ENCODE measurements at regions not wholly inside any gene's neighbourhood (a gene's known extent, or its start where the extent isn't known, plus 50 kb on each side); places are given as distances from the start of the nearest gene placed in this dataset.
"Not testable (repeated sequence)": the region's sequence is repeated elsewhere in the genome, so short reads cannot be mapped to it uniquely, and the experiment has no call there.

- DNase-seq = no peak
These were observed 97.0 kb upstream of the GRIP1 start for GRCh38 chr12:66775871-66776270.

GRCh38 chr12:66776974-66777373, 98.1 kb upstream of the GRIP1 start:
- DNase-seq = no peak

DNA sequence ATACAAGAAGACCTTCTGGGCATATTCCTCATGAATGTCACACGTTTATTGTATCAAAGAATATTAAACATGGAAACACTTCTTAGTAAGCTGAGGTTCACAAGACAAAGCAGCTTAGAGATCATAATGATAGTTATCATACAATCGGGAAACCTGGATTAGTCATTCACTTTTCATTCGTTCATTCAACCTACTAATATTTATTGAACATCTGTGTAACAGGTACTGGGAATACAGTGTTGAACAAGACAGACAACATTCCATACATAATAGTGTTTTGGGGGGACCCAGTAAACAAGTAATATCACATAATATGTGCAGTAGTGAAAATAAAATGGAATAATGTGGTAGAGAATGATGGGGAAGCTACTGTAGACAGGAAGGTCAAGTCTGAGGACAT, 100.6 kb upstream of the GRIP1 start:
- DNase-seq = no peak

- no peak for DNase-seq
These were observed 107.8 kb upstream of the GRIP1 start for GRCh38 chr12:66786531-66787308.

GRCh38 chr12:66799551-66799950, 120.7 kb upstream of the GRIP1 start:
- DNase-seq = no peak

- DNase-seq = no peak
These were observed 121.2 kb upstream of the GRIP1 start for GRCh38 chr12:66800046-66800445.

DNA sequence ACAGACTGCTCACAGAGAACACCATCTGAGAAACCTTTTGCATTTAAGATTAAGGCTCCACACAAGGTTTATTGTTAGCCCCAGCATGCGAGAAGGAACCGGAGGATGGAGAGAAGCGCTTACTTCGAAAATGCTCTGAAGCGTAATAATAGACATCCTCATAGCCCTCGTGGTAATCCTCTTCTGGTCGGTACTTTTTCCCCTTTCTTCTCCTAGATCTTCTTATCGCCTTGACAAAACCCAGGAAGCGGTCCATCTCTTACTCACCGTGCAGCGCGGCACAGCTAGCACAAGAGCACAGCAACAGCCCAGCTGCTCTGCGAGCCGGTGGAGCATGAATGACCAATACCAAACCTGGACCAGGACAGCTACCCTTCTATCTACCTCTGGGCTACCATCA, 125.1 kb upstream of the GRIP1 start:
- no peak for DNase-seq

GRCh38 chr12:66804563-66804974, 125.7 kb upstream of the GRIP1 start:
- no peak for DNase-seq

DNA sequence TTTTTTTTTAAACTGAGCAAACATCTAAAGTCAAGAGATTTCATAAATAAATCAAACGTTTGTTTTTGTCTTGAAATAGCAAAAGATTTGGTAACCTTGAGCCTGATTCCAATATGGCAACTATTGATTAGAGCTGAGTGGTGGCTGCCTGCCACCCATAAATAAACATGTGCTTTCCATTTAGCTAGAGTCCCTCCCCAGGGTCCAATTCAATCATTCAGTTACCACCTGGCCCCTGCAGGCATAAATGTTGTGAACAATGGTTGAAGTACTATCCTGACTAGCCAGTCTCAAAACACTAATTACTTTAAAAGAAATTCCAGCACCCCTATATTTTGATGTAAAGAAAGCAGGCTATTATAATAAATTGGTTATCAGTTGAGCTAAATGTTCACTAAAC, 129.7 kb upstream of the GRIP1 start:
- DNase-seq = no peak

DNA sequence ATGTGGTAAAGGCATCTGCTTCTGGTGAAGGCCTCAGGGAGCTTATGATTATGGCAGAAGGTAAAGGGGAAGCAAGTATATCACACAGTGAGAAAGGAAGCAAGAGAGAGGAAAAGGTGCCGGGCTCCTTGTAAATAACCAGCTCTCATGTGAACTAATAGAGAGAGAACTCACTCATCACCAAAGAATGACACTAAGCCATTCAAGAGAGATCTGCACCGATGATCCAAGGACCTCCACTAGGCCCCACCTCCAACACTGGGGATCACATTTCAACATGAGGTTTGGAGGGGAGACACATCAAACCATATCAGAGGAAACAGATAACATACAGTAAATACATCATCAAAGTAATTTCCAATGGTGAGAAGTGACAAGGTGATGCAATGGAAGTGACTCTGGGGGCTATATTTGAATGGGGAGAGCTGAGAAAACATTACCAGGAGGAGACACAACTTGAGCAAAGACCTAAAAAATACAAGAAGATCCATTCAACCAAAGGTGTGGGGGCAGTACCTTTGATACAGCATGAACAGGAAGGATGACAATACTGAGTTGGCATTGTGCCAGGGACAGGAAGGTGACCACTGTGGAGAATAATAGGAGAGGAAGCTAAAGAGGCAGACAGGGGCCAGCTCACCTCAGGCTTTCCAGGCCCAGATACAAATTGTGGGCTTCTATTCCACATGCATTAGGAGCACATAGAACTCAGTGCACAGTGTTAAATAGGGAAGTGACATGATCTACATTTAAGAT, 134.4 kb upstream of the GRIP1 start:
- DNase-seq = no peak

GRCh38 chr12:66819587-66819986, 140.7 kb upstream of the GRIP1 start:
- no peak for DNase-seq

DNA sequence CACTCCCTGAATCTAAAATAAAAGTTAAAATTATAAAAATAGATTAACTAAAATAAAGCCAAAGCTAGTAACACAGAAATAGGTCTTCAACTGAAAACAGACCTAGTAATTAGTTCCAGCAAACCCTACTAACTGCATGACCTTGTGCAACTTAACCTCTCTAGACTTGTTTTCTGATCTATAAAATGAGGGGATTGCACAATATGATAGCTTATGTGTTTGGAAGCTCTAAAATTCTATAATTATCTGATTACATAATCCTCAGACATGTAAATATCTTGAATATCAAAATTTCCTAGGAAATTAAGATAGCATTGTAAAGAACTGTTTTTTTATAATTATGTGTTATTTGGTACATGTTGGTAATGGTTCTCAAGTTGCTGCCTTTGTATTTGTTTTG, 144.1 kb upstream of the GRIP1 start:
- no peak for DNase-seq

DNA sequence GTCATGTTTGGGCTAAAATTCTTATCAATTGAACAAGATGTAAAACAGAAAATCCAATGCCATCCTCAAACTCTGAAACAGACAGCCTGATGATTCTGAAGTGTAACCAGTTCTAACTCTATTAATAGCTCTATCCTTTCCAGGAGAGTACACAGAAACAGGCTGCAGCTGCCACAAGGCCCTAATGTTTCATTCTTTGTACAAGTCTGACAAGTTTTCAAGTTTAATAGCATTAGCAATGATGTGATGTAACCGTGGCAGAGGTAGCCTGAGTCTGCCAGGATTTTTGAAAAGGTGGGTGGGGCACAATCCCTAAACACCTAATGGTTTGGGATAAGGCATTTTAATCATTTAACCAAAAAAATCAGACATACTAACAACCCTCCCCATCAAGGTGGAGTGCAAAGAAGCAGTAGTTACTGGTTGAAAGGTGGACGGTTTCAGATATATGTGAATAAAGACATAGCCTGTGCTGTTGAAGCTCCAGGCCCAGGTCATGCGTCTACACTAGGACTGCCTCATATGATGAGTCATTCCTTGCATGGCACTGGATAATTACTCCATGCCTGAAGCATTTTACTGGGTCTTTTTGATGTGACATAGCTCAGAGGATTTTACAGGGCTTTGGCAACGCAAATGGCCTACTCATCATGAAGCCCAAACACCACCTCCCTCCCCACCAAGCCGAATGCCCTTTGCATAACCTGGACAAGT, 145.1 kb upstream of the GRIP1 start:
- DNase-seq = peak; percentile 17

DNA sequence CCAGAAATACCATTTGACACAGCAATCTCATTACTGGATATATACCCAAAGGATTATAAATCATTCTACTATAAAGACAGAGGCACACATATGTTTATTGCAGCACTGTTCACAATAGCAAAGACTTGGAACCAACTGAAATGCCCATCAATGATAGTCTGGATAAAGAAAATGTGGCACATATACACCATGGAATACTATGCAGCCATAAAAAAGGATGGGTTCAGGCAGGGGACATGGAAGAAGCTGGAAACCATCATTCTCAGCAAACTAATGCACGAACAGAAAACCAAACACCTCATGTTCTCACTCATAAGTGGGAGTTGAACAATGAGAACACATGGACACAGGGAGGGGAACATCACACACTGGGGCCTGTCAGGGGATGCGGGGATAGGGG, 147.0 kb upstream of the GRIP1 start:
- not testable (repeated sequence) for DNase-seq

DNA sequence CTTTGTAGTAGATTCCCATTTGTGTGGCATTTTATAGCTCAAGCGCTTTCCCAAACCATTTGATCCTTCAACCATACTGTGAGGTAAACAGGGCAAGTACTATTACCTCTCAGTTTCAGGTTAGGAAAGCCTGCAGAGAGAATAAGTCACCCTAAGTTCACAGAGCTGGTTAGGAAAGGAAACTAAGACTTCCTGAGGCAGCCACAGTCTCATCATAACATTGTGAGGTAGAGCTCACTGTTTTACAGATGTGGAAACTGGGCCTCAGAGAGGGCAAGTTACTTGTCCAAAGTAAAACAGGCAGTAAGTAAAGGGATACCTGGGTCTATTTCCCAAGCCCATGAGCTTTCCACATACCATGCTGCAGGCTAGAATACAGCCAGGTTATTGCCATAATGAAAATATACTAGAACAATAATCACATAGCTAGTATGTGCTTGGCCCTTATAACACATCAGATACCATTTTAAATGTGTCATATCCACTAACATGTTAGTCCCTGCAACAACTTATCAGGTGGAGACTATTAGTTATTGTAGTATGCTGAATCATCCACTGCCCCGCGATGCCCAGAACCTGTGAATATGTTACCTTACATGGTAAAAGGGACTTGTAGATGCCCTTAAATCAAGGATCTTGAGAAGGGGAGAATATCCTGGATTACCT, 150.9 kb upstream of the GRIP1 start:
- DNase-seq = no peak

- no peak for DNase-seq
These were observed 152.6 kb upstream of the GRIP1 start for GRCh38 chr12:66831495-66831894.

GRCh38 chr12:66832997-66833396, 154.1 kb upstream of the GRIP1 start:
- no peak for DNase-seq

DNA sequence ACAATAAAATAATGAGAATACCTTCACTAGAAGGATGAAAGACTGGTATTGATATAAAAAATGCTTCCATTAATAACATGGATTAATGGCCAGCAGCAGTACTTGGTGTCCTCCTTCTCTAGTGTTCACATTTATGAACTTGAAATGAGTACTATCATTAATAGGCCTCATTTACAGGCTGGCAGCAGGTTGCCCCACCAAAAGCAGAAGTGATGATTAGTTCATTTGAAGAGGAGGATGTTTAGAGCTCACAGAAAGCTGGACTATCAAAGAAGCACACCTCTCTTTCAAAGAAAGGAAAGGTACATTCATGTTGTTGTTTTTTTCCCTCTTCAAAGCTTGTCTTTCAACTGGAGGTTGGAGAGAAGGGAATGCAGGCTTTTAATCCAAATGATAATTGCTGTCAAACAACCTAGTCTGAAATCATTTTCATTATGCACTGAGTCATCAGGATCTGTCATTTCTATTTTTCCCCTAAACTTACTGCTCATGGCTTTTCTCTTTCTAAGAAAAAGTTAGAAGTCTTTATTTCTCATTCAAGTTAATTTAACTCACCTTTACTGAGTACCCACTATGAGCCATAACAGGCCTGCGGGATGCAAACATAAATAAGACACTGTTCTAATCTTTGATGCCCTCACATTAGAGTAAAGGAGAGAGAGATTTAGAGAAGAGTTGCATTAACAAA, 157.9 kb upstream of the GRIP1 start:
- DNase-seq = no peak

DNA sequence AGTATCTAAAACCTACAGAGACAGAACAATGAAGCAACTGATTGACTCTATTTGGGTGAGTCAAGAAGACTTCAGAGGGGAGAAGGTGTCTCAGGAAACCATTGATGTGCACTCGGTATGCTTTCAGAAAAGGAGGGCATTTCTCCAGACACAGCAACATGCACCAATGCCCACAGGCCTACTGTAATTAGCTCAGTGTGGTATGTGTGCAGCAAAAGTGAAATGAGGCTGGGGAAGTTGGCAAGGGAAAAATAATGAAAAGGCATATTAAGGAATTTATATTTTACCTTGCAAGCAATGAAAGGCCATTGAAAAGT, 158.4 kb upstream of the GRIP1 start:
- DNase-seq = no peak

DNA sequence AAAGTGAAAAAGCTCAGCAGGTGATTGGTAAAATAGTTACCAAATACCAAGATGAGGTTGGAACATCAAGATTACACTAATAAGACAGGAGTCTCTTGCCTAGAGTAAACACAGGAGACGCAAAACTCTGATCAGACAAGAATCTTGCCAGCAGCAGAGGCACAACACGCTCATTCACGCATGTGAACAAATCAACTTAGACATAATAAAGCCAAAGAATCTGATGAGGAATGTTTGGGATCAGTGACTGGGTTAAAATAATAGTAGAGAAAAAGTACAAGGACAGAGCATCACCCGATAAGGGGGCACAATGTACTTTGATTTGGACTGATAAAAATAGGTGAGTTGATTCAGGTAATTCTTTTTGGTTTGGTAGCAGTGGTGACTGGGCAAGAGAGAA, 159.5 kb upstream of the GRIP1 start:
- no peak for DNase-seq

- DNase-seq = peak; percentile 4
These were observed 170.1 kb upstream of the GRIP1 start for GRCh38 chr12:66848967-66849366.

DNA sequence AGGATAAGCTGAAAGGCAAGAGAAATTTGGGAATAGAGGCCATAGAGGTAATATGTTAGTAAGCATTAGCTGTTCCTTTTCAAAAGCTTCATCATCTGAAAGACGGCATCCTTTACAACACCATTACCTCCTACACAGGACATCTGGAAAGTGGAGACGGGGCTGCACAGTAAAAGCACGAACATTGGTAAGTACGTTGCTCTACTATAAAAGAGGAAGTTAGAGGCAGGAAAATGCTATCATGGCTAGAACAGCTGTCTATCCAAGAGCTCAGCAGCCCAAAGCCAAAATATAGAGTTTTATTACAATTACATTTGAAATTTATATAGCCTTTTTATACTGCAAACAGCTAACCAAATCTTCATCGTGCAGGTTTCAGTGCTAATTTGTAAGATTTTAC, 172.3 kb upstream of the GRIP1 start:
- DNase-seq = no peak

DNA sequence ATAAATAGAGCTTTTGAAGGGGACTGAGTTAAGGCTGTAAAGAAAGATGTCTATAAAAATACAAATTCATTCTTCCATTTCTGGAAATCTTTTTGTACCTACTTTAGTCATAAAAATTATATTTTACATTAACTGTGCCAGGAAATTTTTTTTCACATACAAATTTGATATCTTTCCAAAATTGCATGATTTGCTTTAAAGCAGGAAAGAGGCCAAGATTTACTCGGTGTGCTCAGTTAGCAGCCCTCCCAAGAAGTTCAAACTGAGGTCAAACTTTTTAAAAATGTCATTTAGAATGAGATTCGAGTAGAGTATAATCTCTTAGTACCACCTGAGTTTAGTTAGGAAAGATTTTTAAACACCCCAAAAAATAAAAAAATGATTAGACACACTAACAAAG, 173.2 kb upstream of the GRIP1 start:
- DNase-seq = no peak
